ENCODE measurements at regions not wholly inside any gene's neighbourhood (a gene's known extent, or its start where the extent isn't known, plus 50 kb on each side); places are given as distances from the start of the nearest gene placed in this dataset.

- ChIA-PET CTCF (interaction anchor here (1.2 to 1.4 kb wide), 3 partner anchors 13 to 1483 kb away, joined by 3 to 5 read pairs (median 4); partner anchors contain the start of gene MAK), POLR2A (no interaction called here)
- ATAC-seq (ENCODE audit: low read depth), result no peak
- H3K36me3 ChIP-seq (replicated peaks in 1 of 2; ENCODE audit: control extremely low read depth in 1 of 2, control insufficient read depth in 1 of 2, extremely low read depth in 1 of 2, insufficient read depth in 2 of 2, low read length in 1 of 2), result no peaks in the 10 kb centered on the region
- 77% methylated on average over 16 of the region's 20 CpGs for WGBS (ENCODE audit: insufficient coverage)
- no peak overlapping the region for H3K4me2 ChIP-seq (replicated peaks; ENCODE audit: low read depth, low read length, poor library complexity, severe bottlenecking)
- no peak overlapping the region for H3K9ac ChIP-seq (ENCODE audit: low read length)
- Mint-ChIP-seq H3K9me3 (ENCODE audit: insufficient read depth) (peaks cover 3% of the 10 kb centered on the region), H3K27me3 (peaks cover 34% of the 10 kb centered on the region), H3K4me1 (no peaks in the 10 kb centered on the region), H3K27ac (no peak overlapping the region), H3K4me3 (no peak overlapping the region)
- H3K27me3 ChIP-seq (replicated peaks in 1 of 4; ENCODE audit: control extremely low read depth in 1 of 4, control insufficient read depth in 3 of 4, insufficient read depth in 4 of 4, low read length in 3 of 4), result peaks cover 0 to 9% (median 0%) of the 10 kb centered on the region in 4 experiments
- peaks cover 0 to 6% (median 1%) of the 10 kb centered on the region in 3 donors for H3K9me3 ChIP-seq (ENCODE audit: control extremely low read depth in 1 of 3, control insufficient read depth in 2 of 3, insufficient read depth in 1 of 3, low read length in 2 of 3)
- H4K20me1 ChIP-seq (ENCODE audit: control insufficient read depth, insufficient read depth, low read length, poor library complexity, severe bottlenecking), result no peaks in the 10 kb centered on the region
- TF ChIP-seq CTCF (IDR thresholded peaks at IDR 0.05) (peak; percentile 21), EZH2 (IDR thresholded peaks at IDR 0.05; ENCODE audit: borderline replicate concordance, insufficient read depth, low read depth, low read length, poor library complexity, severe bottlenecking) (no peak)
- H3K27ac ChIP-seq (ENCODE audit: low read length in 2 of 2), result no peak overlapping the region
- H3K4me1 ChIP-seq (ENCODE audit: control insufficient read depth in 2 of 2, insufficient read depth in 2 of 2, low read length in 2 of 2), result no peaks in the 10 kb centered on the region
- peak; percentile 21 for DNase-seq
- no peak overlapping the region for H3K4me3 ChIP-seq (ENCODE audit: control extremely low read depth in 1 of 5, extremely low read depth in 1 of 5, insufficient read depth in 1 of 5, low read depth in 2 of 5, low read length in 4 of 5)
- no peaks in the 10 kb centered on the region for H3K79me2 ChIP-seq (ENCODE audit: control insufficient read depth, insufficient read depth, low read length)
- H2AFZ ChIP-seq (ENCODE audit: insufficient read depth, low read depth, low read length, poor library complexity, severe bottlenecking), result no peak overlapping the region
- intact Hi-C loops (cut with micrococcal nuclease), result no loop called here
These were observed 51.0 kb upstream of the TFAP2A start for GRCh38 chr6:10465629-10466499.

Measured in B cell (primary cell).